HUES64 (cell line): ENCODE measurements at regions not wholly inside any gene's neighbourhood (a gene's known extent, or its start where the extent isn't known, plus 50 kb on each side); places are given as distances from the start of the nearest gene placed in this dataset.
"Not testable (repeated sequence)": the region's sequence is repeated elsewhere in the genome, so short reads cannot be mapped to it uniquely, and the experiment has no call there.

ENCODE experiments used
- H3K27ac ChIP-seq: 2 replicates; pipeline ENCODE4 v1.7.0; 2013; ENCODE audit warnings: low read depth, low read length, inconsistent platforms
- H3K27me3 ChIP-seq: 2 replicates; pipeline ENCODE4 v1.6.1; 2013; ENCODE audit warnings: mild to moderate bottlenecking, low read length; ENCODE audit not compliant: insufficient read depth
- H3K36me3 ChIP-seq: 2 replicates; pipeline ENCODE4 v1.6.1; 2013; ENCODE audit warnings: mild to moderate bottlenecking, low read length; ENCODE audit not compliant: insufficient read depth
- H3K4me1 ChIP-seq: 2 replicates; pipeline ENCODE4 v1.6.1; 2013; ENCODE audit warnings: mild to moderate bottlenecking, low read length, moderate library complexity; ENCODE audit not compliant: insufficient read depth
- H3K4me3 ChIP-seq: 2 replicates; pipeline ENCODE4 v1.5.1; 2013; ENCODE audit warnings: mild to moderate bottlenecking, low read length, moderate library complexity
- H3K9ac ChIP-seq: 2 replicates; pipeline ENCODE4 v1.6.1; 2013; ENCODE audit warnings: mild to moderate bottlenecking, low read depth, low read length
- H3K9me3 ChIP-seq: 2 replicates; pipeline ENCODE4 v1.6.1; 2013; ENCODE audit warnings: low read depth, low read length; ENCODE audit not compliant: insufficient read depth
- WGBS: fragments of 150-250, 120-280 bp; methylation state at CpG from one replicate; pipeline ENCODE4 v1.1.7; 2013; ENCODE audit warnings: missing lambda C conversion rate; 5-methylcytosine and 5-hydroxymethylcytosine counted together

- no peak overlapping the region for H3K4me3 ChIP-seq
- no peak overlapping the region for H3K27ac ChIP-seq
- H3K4me1 ChIP-seq: 0 out of 2 replicates have a peak, but pooled peaks cover 4% of the 10 kb centered on the region
- H3K9ac ChIP-seq: no peak overlapping the region
- 81% methylated on average over 3 of the region's 3 CpGs for WGBS
- no peaks in the 10 kb centered on the region for H3K27me3 ChIP-seq
- no peaks in the 10 kb centered on the region for H3K36me3 ChIP-seq
- H3K9me3 ChIP-seq: no peaks in the 10 kb centered on the region
Observed at GRCh38 chr10:80772596-80772995, 234.9 kb downstream of the SH2D4B start.

- no peaks in the 10 kb centered on the region for H3K9me3 ChIP-seq
- H3K27ac ChIP-seq: no peak overlapping the region
- no peaks in the 10 kb centered on the region for H3K27me3 ChIP-seq
- no peaks in the 10 kb centered on the region for H3K4me1 ChIP-seq
- H3K4me3 ChIP-seq: no peak overlapping the region
- H3K36me3 ChIP-seq: no peaks in the 10 kb centered on the region
- WGBS: 100% methylated on average over 1 of the region's 2 CpGs
- no peak overlapping the region for H3K9ac ChIP-seq
Observed at GRCh38 chr10:80784695-80785094, 247.0 kb downstream of the SH2D4B start.

GRCh38 chr10:80786322-80786721, 248.6 kb downstream of the SH2D4B start:
- Histone ChIP-seq H3K4me3 (no peak overlapping the region), H3K9me3 (no peaks in the 10 kb centered on the region), H3K27me3 (no peaks in the 10 kb centered on the region), H3K36me3 (no peaks in the 10 kb centered on the region), H3K27ac (no peak overlapping the region), H3K9ac (no peak overlapping the region), H3K4me1 (no peaks in the 10 kb centered on the region)
- 94% methylated on average over 1 of the region's 1 CpG for WGBS

GRCh38 chr10:80787952-80788351, 250.2 kb downstream of the SH2D4B start:
- Histone ChIP-seq H3K9ac (no peak overlapping the region), H3K27me3 (no peaks in the 10 kb centered on the region), H3K9me3 (no peaks in the 10 kb centered on the region), H3K4me3 (no peak overlapping the region), H3K4me1 (no peaks in the 10 kb centered on the region), H3K36me3 (no peaks in the 10 kb centered on the region), H3K27ac (no peak overlapping the region)
- WGBS: 78% methylated on average over 3 of the region's 3 CpGs

- Histone ChIP-seq H3K27me3 (no peaks in the 10 kb centered on the region), H3K4me3 (no peak overlapping the region), H3K9me3 (no peaks in the 10 kb centered on the region), H3K9ac (no peak overlapping the region), H3K27ac (no peak overlapping the region), H3K4me1 (no peaks in the 10 kb centered on the region), H3K36me3 (no peaks in the 10 kb centered on the region)
- 94% methylated on average over 3 of the region's 3 CpGs for WGBS
Observed at GRCh38 chr10:80794994-80795393, 257.3 kb downstream of the SH2D4B start.

GRCh38 chr10:80805343-80806020, 267.8 kb downstream of the SH2D4B start:
- H3K36me3 ChIP-seq: no peaks in the 10 kb centered on the region
- H3K27ac ChIP-seq: no peak overlapping the region
- 98% methylated on average over 2 of the region's 2 CpGs for WGBS
- H3K9ac ChIP-seq: no peak overlapping the region
- H3K4me3 ChIP-seq: no peak overlapping the region
- no peaks in the 10 kb centered on the region for H3K4me1 ChIP-seq
- H3K27me3 ChIP-seq: no peaks in the 10 kb centered on the region
- peaks cover 9% of the 10 kb centered on the region; the same call in 1 of the 2 replicates for H3K9me3 ChIP-seq

GRCh38 chr10:80814147-80814652, 276.5 kb downstream of the SH2D4B start:
- Histone ChIP-seq H3K4me3 (no peak overlapping the region), H3K36me3 (no peaks in the 10 kb centered on the region)
- WGBS: 98% methylated on average over 21 of the region's 21 CpGs

GRCh38 chr10:80829151-80829550, 291.4 kb downstream of the SH2D4B start:
- H3K9ac ChIP-seq: no peak overlapping the region
- H3K4me1 ChIP-seq: no peaks in the 10 kb centered on the region
- no peak overlapping the region for H3K4me3 ChIP-seq
- no peaks in the 10 kb centered on the region for H3K27me3 ChIP-seq
- H3K9me3 ChIP-seq: peaks cover 6% of the 10 kb centered on the region; the same call in 1 of the 2 replicates
- H3K27ac ChIP-seq: no peak overlapping the region
- H3K36me3 ChIP-seq: no peaks in the 10 kb centered on the region
- 95% methylated on average over 1 of the region's 1 CpG for WGBS

More at GRCh38 chr10:80814147-80814652, 276.5 kb downstream of the SH2D4B start:
- Histone ChIP-seq H3K9ac (no peak overlapping the region), H3K27me3 (no peaks in the 10 kb centered on the region), H3K27ac (no peak overlapping the region), H3K4me1 (no peaks in the 10 kb centered on the region), H3K9me3 (0 out of 2 replicates have a peak, but pooled peaks cover 4% of the 10 kb centered on the region)

GRCh38 chr10:80829562-80829961, 291.9 kb downstream of the SH2D4B start:
- no peaks in the 10 kb centered on the region for H3K27me3 ChIP-seq

GRCh38 chr10:80832693-80833092, 295.0 kb downstream of the SH2D4B start:
- H3K36me3 ChIP-seq, H3K27ac ChIP-seq, H3K4me1 ChIP-seq, H3K27me3 ChIP-seq, H3K9me3 ChIP-seq, H3K9ac ChIP-seq, H3K4me3 ChIP-seq: not testable (repeated sequence)
- 86% methylated on average over 1 of the region's 1 CpG for WGBS

More at GRCh38 chr10:80829562-80829961, 291.9 kb downstream of the SH2D4B start:
- Histone ChIP-seq H3K9ac (no peak overlapping the region), H3K4me1 (no peaks in the 10 kb centered on the region), H3K27ac (no peak overlapping the region), H3K4me3 (no peak overlapping the region), H3K36me3 (no peaks in the 10 kb centered on the region), H3K9me3 (peaks cover 8% of the 10 kb centered on the region; the same call in 1 of the 2 replicates)

GRCh38 chr10:80855348-80855971, 317.8 kb downstream of the SH2D4B start:
- Histone ChIP-seq H3K9me3 (no peaks in the 10 kb centered on the region), H3K36me3 (no peaks in the 10 kb centered on the region), H3K27me3 (no peaks in the 10 kb centered on the region), H3K4me3 (no peak overlapping the region), H3K4me1 (no peaks in the 10 kb centered on the region), H3K27ac (no peak overlapping the region), H3K9ac (no peak overlapping the region)
- WGBS: 67% methylated on average over 5 of the region's 5 CpGs
